SK-N-MC (cell line): ENCODE measurements at regions not wholly inside any gene's neighbourhood (a gene's known extent, or its start where the extent isn't known, plus 50 kb on each side); places are given as distances from the start of the nearest gene placed in this dataset.

ENCODE experiments used
- DNase-seq: peaks from one replicate; pipeline ENCODE4 v3.0.0-alpha.2; 2011; ENCODE audit warnings: low read depth, low spot score
- H3K27ac ChIP-seq: fragments of 200-600 bp; sonication (generic); 2 replicates; pipeline ENCODE4 v1.5.1; 2016; ENCODE audit warnings: mixed run types
- H3K36me3 ChIP-seq: fragments of 200-600 bp; sonication (generic); 2 replicates; pipeline ENCODE4 v1.6.1; 2017; ENCODE audit warnings: antibody characterized with exemption, low read length, mixed read lengths; ENCODE audit not compliant: insufficient read depth
- H3K4me3 ChIP-seq: fragments of 200-600 bp; sonication (generic); 2 replicates; pipeline ENCODE4 v1.5.1; 2016
- H3K9ac ChIP-seq: fragments of 200-600 bp; sonication (generic); 2 replicates; pipeline ENCODE4 v1.8.0; 2017; ENCODE audit warnings: mixed run types, mixed read lengths; ENCODE audit not compliant: insufficient read length
- H3K9me3 ChIP-seq: fragments of 200-600 bp; sonication (generic); 2 replicates; pipeline ENCODE4 v1.6.1; 2017; ENCODE audit warnings: low read depth, mild to moderate bottlenecking, antibody characterized with exemption, low read length, moderate library complexity, mixed read lengths
- EZH2 ChIP-seq: fragments of 200-600 bp; sonication (generic); IDR thresholded peaks from one replicate; pipeline ENCODE4 v1.6.1; 2017; ENCODE audit warnings: antibody characterized with exemption
- FOXP2 ChIP-seq: optimal IDR thresholded peaks from 2 replicates; pipeline ENCODE3; 2011; ENCODE audit warnings: mild to moderate bottlenecking, moderate library complexity; ENCODE audit not compliant: insufficient read depth; ENCODE audit errors: extremely low read length, control extremely low read depth
- POLR2AphosphoS5 ChIP-seq: IDR thresholded peaks from 2 replicates; pipeline ENCODE4 v1.6.1; 2012; ENCODE audit warnings: mild to moderate bottlenecking, low read depth, low read length, borderline replicate concordance

DNA sequence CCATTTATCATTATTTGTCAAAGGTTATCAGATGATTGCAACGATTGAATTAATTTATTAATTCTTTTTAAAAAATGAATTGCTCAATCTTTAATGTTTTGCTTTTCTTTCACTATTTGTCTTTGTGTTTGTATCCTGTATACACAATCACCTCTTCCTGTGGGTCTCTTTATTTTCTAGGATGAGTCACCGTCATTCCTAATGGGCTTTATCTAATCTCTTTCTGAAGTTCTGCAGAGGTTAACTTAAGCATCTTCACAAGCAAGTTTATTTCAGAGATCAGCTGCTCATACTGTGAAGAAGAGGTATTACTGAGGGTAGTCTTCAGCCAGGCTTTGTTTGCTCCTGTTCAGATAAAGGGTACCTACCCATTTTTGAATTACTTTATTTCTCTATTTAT, 323.9 kb downstream of the NNT start:
- Histone ChIP-seq H3K36me3 (no peaks in the 10 kb centered on the region), H3K4me3 (no peak overlapping the region), H3K9me3 (no peaks in the 10 kb centered on the region), H3K9ac (no peak overlapping the region), H3K27ac (no peak overlapping the region)
- TF ChIP-seq EZH2 (no peak), POLR2AphosphoS5 (no peak), FOXP2 (no peak)
- DNase-seq, result no peak

DNA sequence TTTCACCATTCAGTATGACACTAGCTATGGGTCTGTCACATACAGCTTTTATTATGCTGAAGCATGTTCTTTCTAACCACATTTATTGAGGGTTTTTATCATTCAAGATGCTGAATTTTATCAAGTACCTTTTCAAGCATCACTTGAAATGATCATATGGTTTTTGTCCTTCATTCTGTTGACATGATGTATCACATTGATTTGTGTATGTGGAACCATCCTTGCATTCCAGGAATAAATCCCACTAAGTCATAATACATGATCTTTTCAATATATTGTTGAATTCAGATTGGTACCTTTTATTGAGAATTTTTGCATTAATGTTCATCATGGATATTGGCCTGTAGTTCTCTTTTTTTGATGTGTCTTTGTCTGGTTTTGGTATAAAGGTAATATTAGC, 317.4 kb downstream of the NNT start:
- no peak overlapping the region for H3K9ac ChIP-seq
- no peaks in the 10 kb centered on the region; the same call in 1 of the 2 replicates for H3K9me3 ChIP-seq
- H3K4me3 ChIP-seq, result no peak overlapping the region
- TF ChIP-seq EZH2 (no peak), POLR2AphosphoS5 (no peak), FOXP2 (no peak)
- no peak for DNase-seq
- H3K36me3 ChIP-seq, result no peaks in the 10 kb centered on the region
- no peak overlapping the region for H3K27ac ChIP-seq

DNA sequence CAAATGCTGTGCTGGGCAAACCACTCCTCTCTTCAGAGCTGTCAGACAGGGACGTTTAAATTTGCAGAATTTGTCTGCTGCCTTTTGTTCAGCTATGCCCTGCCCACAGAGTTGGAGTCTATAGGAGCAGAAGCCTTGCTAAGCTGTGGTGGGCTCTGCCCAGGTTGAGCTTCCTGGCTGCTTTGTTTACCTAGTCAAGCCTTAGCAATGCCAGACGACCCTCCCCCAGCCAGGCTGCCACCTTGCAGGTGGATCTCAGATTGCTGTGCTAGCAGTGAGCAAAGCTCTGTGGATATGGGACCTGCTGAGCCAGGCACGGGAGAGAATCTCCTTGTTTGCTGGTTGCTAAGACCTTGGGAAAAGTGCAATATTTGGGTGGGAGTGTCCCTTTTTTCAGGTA, 314.9 kb downstream of the NNT start:
- DNase-seq, result no peak
- no peak for TF ChIP-seq EZH2
- no peak for TF ChIP-seq FOXP2
- TF ChIP-seq POLR2AphosphoS5, result no peak
- H3K9me3 ChIP-seq, result no peaks in the 10 kb centered on the region; the same call in 1 of the 2 replicates
- H3K27ac ChIP-seq, result no peak overlapping the region
- H3K36me3 ChIP-seq, result no peaks in the 10 kb centered on the region
- H3K9ac ChIP-seq, result no peak overlapping the region
- H3K4me3 ChIP-seq, result no peak overlapping the region

DNA sequence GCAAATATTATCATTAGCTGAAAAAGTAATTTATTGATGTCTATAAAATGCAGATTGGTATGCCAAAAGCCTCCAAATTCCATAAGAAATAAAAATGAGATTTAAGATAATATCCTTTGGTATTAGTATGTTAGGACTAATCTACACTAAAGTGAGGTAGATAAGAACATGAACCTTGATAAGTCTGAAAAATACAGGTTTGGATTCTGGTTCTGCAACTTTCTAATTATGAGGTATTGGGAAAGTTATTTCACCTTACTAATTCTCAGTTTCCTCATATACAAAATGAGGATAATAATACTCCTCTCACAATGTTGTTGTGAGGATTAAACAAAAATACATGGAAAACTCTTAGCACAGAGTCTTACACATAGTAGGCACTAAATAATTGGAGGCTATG, 300.1 kb downstream of the NNT start:
- Histone ChIP-seq H3K9me3 (no peaks in the 10 kb centered on the region), H3K36me3 (no peaks in the 10 kb centered on the region), H3K9ac (no peak overlapping the region), H3K27ac (no peak overlapping the region), H3K4me3 (no peak overlapping the region)
- no peak for DNase-seq
- no peak for TF ChIP-seq EZH2
- TF ChIP-seq FOXP2, result no peak
- no peak for TF ChIP-seq POLR2AphosphoS5

DNA sequence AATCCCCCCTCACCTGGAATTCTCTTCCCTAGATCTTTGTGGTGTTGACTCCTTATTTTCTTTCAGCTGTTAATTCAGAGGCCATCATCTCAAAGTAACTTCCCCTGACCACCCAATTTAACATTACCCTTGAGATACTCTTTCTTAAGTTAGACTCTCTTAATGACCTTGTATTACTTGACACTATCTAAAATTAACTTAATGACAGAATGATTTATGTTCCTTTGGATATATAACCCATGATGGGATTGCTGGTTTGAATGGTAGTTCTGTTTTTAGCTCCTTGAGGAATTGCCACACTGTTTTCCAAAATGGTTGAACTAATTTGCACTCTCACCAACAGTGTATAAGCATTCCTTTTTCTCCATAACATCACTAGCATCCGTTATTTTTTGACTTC, 298.0 kb downstream of the NNT start:
- no peaks in the 10 kb centered on the region for H3K36me3 ChIP-seq
- no peaks in the 10 kb centered on the region for H3K9me3 ChIP-seq
- no peak overlapping the region for H3K4me3 ChIP-seq
- DNase-seq, result no peak
- no peak overlapping the region for H3K9ac ChIP-seq
- no peak overlapping the region for H3K27ac ChIP-seq
- TF ChIP-seq EZH2, result no peak
- TF ChIP-seq FOXP2, result no peak
- no peak for TF ChIP-seq POLR2AphosphoS5

DNA sequence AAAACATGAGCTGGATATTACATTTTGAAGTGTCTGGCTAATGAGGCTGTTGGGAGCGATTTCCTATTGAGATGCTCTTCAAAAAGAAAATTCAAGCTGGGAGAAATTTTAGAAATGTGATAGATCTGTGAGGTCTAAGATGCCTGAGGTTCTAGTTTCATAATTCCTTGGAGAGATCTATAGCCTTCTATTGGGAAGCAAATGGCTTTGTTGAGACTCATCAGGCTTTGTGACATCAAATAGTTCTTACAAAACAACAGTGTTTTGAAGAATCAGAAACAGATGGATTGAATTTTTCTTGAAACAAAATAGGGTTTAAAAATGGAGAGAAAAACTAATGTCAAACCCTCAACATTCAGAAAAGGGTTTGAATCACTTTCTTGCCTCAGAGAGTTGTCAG, 292.9 kb downstream of the NNT start:
- H3K27ac ChIP-seq, result no peak overlapping the region
- no peak overlapping the region for H3K9ac ChIP-seq
- H3K36me3 ChIP-seq, result no peaks in the 10 kb centered on the region
- no peak overlapping the region for H3K4me3 ChIP-seq
- H3K9me3 ChIP-seq, result no peaks in the 10 kb centered on the region
- TF ChIP-seq FOXP2 (no peak), EZH2 (no peak), POLR2AphosphoS5 (no peak)
- DNase-seq, result no peak

DNA sequence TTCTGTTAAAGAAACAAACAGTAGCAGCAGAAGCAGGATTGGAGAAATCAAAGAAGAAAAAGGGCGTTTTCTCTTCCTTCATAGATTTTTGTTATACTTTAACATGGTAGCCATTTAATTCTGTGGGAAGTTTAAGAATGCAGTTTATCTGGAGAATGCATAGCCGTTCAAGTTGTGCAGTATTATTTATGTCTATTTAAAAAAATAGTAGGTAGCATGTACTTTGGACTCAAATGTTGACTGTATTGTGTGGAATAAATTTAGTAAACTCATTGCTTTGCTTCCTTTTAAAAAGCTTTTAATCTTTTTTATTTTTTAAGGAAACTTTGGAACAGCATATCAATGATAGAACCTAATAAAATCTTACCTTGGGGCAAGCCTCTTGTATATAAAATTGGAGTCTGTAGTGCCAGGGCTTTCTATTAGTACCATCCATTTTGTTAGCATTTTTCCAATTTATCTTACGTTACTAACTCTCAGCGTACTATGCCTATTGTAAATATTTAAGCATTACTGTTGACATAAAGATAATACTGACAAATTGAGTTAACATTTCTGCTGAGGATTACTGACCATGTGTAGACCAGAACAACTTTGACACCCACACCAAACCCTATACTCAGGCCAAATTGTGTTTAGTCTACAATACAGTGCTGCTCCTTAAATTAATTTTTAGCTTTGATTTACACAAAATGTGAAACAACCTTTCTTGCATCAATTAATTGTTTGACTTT, 291.1 kb downstream of the NNT start:
- no peak overlapping the region for H3K4me3 ChIP-seq
- no peak for DNase-seq
- no peak overlapping the region for H3K9ac ChIP-seq
- no peaks in the 10 kb centered on the region for H3K36me3 ChIP-seq
- H3K27ac ChIP-seq, result no peak overlapping the region
- no peak for TF ChIP-seq POLR2AphosphoS5
- no peak for TF ChIP-seq FOXP2
- no peak for TF ChIP-seq EZH2
- no peaks in the 10 kb centered on the region for H3K9me3 ChIP-seq

DNA sequence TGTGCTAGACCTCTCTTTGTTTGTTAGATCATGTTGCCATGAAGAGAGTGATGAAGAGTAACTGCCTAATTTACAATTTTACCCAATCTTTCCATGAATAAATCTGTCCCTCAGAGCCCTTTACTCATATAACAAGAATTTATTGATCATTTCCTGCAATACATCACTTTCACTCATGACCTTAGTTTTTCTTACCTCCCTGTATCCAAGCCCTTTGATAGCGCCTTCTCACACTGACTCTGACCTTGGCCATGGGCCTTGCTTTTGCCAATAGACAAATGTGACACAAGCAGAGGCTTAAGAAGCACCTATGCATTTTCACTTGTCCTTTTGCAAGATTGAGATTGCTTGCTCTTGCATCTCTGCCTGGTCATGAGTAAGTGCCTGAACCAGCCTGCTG, 288.1 kb downstream of the NNT start:
- no peaks in the 10 kb centered on the region for H3K36me3 ChIP-seq
- TF ChIP-seq FOXP2, result no peak
- TF ChIP-seq EZH2, result no peak
- no peak for TF ChIP-seq POLR2AphosphoS5

DNA sequence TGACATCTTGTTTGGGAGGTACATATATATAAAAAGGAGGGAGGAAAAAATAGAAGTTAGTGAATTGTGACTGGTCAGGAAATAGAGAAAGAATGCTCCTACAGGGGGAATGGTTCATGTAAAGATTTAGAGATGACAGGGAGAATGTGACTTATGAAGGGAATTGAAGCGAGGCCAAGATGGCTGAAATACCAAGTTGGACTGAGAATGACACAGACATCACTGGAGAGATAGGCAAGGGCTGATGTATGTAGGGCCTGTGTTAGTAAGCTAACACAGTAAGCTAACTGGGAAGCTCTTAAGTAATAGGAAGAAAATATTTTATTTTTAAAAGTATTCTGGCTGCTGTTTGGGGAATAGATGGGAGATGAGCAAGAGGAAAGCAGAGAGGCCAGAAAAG, 286.3 kb downstream of the NNT start:
- Histone ChIP-seq H3K9ac (no peak overlapping the region), H3K27ac (no peak overlapping the region), H3K9me3 (no peaks in the 10 kb centered on the region), H3K4me3 (no peak overlapping the region), H3K36me3 (no peaks in the 10 kb centered on the region)
- DNase-seq, result no peak
- TF ChIP-seq EZH2, result no peak
- no peak for TF ChIP-seq POLR2AphosphoS5
- TF ChIP-seq FOXP2, result no peak

More for the DNA sequence above, 288.1 kb downstream of the NNT start:
- no peak overlapping the region for H3K27ac ChIP-seq
- H3K9ac ChIP-seq, result no peak overlapping the region
- DNase-seq, result no peak
- no peak overlapping the region for H3K4me3 ChIP-seq
- H3K9me3 ChIP-seq, result no peaks in the 10 kb centered on the region

DNA sequence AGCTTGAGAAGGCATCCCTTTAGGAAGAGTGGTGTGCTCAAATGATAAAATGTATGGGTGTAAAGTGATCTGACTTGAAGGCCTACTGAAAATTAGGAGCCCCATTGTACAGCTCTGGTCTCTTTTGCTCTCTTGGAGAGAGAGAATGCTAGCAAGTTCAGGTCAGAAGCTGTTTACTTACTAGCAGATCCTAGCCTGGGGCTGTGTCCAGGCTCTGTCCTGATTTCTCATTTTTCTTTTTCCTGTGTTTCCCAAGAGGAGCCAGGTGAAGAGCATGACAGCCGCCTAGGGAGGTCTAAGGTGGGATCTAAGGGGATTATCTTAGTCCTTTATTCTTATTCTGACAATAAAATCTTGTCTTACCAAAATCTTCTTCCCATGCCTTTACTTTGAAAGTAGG, 272.8 kb downstream of the NNT start:
- Histone ChIP-seq H3K9me3 (no peaks in the 10 kb centered on the region), H3K36me3 (no peaks in the 10 kb centered on the region), H3K27ac (no peak overlapping the region), H3K4me3 (no peak overlapping the region), H3K9ac (no peak overlapping the region)
- no peak for DNase-seq
- no peak for TF ChIP-seq EZH2
- TF ChIP-seq POLR2AphosphoS5, result no peak
- TF ChIP-seq FOXP2, result no peak
